GM23338 (cell line): ENCODE measurements at regions not wholly inside any gene's neighbourhood (a gene's known extent, or its start where the extent isn't known, plus 50 kb on each side); places are given as distances from the start of the nearest gene placed in this dataset.

ENCODE experiments used
- ATAC-seq: fragments of 200-7000 bp; cut with Tn5 transposase; 3 replicates; pipeline ENCODE4 v1.9.1; 2020
- DNase-seq: peaks from one replicate; pipeline ENCODE4 v3.0.0-alpha.2; 2015; ENCODE audit warnings: low spot score
- H2AFZ ChIP-seq: fragments of 200-600 bp; sonication (generic); 2 replicates; pipeline ENCODE4 v1.8.0; 2016; ENCODE audit warnings: antibody characterized with exemption, mild to moderate bottlenecking, moderate library complexity
- H3F3A ChIP-seq: fragments of 200-600 bp; sonication (generic); replicated peaks from 2 replicates; pipeline ENCODE4 v1.8.0; 2017; ENCODE audit warnings: antibody characterized with exemption, mixed run types, low read depth
- H3K27ac ChIP-seq: fragments of 200-600 bp; sonication (generic); 2 replicates; pipeline ENCODE4 v1.6.1; 2016; ENCODE audit warnings: low read depth
- H3K27me3 ChIP-seq: fragments of 200-600 bp; sonication (generic); 2 replicates; pipeline ENCODE4 v1.8.0; 2016; ENCODE audit warnings: mild to moderate bottlenecking, mixed run types, moderate library complexity; ENCODE audit not compliant: insufficient read depth
- H3K36me3 ChIP-seq: fragments of 200-600 bp; sonication (generic); 2 replicates; pipeline ENCODE4 v1.8.0; 2016; ENCODE audit warnings: mild to moderate bottlenecking; ENCODE audit not compliant: insufficient read depth
- H3K4me1 ChIP-seq: fragments of 200-600 bp; sonication (generic); 2 replicates; pipeline ENCODE4 v1.8.0; 2016; ENCODE audit warnings: mild to moderate bottlenecking, moderate library complexity; ENCODE audit not compliant: insufficient read depth
- H3K4me2 ChIP-seq: fragments of 200-600 bp; sonication (generic); 2 replicates; pipeline ENCODE4 v1.7.1; 2017; ENCODE audit warnings: mixed run types
- H3K4me3 ChIP-seq: fragments of 200-600 bp; sonication (generic); 2 replicates; pipeline ENCODE4 v1.6.1; 2016; ENCODE audit warnings: mixed run types
- H3K79me2 ChIP-seq: fragments of 200-600 bp; sonication (generic); replicated peaks from 2 replicates; pipeline ENCODE4 v1.8.0; 2017; ENCODE audit warnings: mild to moderate bottlenecking; ENCODE audit not compliant: insufficient read depth
- H3K9me2 ChIP-seq: fragments of 200-600 bp; sonication (generic); 2 replicates; pipeline ENCODE4 v1.8.0; 2017; ENCODE audit not compliant: insufficient read depth
- H4K20me1 ChIP-seq: fragments of 200-600 bp; sonication (generic); replicated peaks from 2 replicates; pipeline ENCODE4 v1.8.0; 2017; ENCODE audit warnings: mild to moderate bottlenecking; ENCODE audit not compliant: insufficient read depth
- H3K27ac Mint-ChIP-seq: 2 replicates; pipeline ENCODE4 v1.8.0; 2020; ENCODE audit warnings: inconsistent platforms, mild to moderate bottlenecking, moderate library complexity, mixed read lengths
- H3K27me3 Mint-ChIP-seq: 3 replicates; pipeline ENCODE4 v1.8.0; 2022; ENCODE audit warnings: low read depth, mild to moderate bottlenecking, moderate library complexity, mixed read lengths, inconsistent platforms; ENCODE audit not compliant: insufficient read depth, poor library complexity
- H3K36me3 Mint-ChIP-seq: 3 replicates; pipeline ENCODE4 v1.8.0; 2021; ENCODE audit warnings: low read depth, mild to moderate bottlenecking, inconsistent platforms, moderate library complexity, mixed read lengths
- H3K4me1 Mint-ChIP-seq: 3 replicates; pipeline ENCODE4 v1.8.0; 2020; ENCODE audit warnings: mild to moderate bottlenecking, inconsistent platforms, mixed read lengths
- H3K4me3 Mint-ChIP-seq: 3 replicates; pipeline ENCODE4 v1.8.0; 2021; ENCODE audit warnings: moderate library complexity, mild to moderate bottlenecking, inconsistent platforms, mixed read lengths
- H3K9me3 Mint-ChIP-seq: 3 replicates; pipeline ENCODE4 v1.8.0; 2020; ENCODE audit warnings: moderate library complexity, mild to moderate bottlenecking, inconsistent platforms, mixed read lengths
- CREB1 ChIP-seq: fragments of 250-450 bp; sonication (Bioruptor Pico); IDR thresholded peaks from 2 replicates; pipeline ENCODE4 v1.5.0; 2020; ENCODE audit warnings: low read depth, mild to moderate bottlenecking, moderate library complexity
- EZH2phosphoT487 ChIP-seq: fragments of 200-600 bp; sonication (generic); IDR thresholded peaks from one replicate; pipeline ENCODE4 v1.8.1; 2018; ENCODE audit warnings: antibody characterized with exemption; ENCODE audit not compliant: unreplicated experiment
- NANOG ChIP-seq: IDR thresholded peaks from 2 replicates; pipeline ENCODE4 v1.6.1; 2016; ENCODE audit warnings: antibody characterized with exemption, borderline replicate concordance
- POLR2AphosphoS5 ChIP-seq: IDR thresholded peaks from 2 replicates; pipeline ENCODE4 v1.6.1; 2016; ENCODE audit warnings: antibody characterized with exemption, low read depth
- STAT1 ChIP-seq: IDR thresholded peaks from one replicate; pipeline ENCODE4 v1.6.1; 2016; ENCODE audit warnings: antibody characterized with exemption; ENCODE audit not compliant: unreplicated experiment
- ZNF114 ChIP-seq: fragments of 250-450 bp; sonication (Bioruptor Pico); IDR thresholded peaks from 2 replicates; pipeline ENCODE4 v1.5.0; 2020; ENCODE audit warnings: mild to moderate bottlenecking, moderate library complexity
- ZNF331 ChIP-seq: fragments of 250-450 bp; sonication (Bioruptor Pico); IDR thresholded peaks from 2 replicates; pipeline ENCODE4 v1.5.0; 2020; ENCODE audit warnings: low read depth, mild to moderate bottlenecking, moderate library complexity
- TF ChIP-seq, protein P1 (sequence below), 2 experiments: fragments of 200-600 bp in 1 of 2; sonication (generic) in 1 of 2; conservative IDR thresholded peaks; 2 replicates each; pipeline versions ENCODE4 v1.5.1 to v1.6.1; 2016 to 2017; ENCODE audit warnings: antibody characterized with exemption in 2 of 2, low read depth in 2 of 2, mild to moderate bottlenecking in 2 of 2, moderate library complexity in 1 of 2
- TF ChIP-seq, protein P2 (sequence below): IDR thresholded peaks from 2 replicates; pipeline ENCODE4 v1.6.1; 2016; ENCODE audit warnings: antibody characterized with exemption
- TF ChIP-seq, protein P3 (sequence below): IDR thresholded peaks from one replicate; pipeline ENCODE4 v1.6.1; 2018; ENCODE audit warnings: antibody characterized with exemption; ENCODE audit not compliant: unreplicated experiment

GRCh38 chr10:78385599-78385998, 351.9 kb downstream of the RPS24 start:
- H3K27me3 Mint-ChIP-seq, result peaks cover 5% of the 10 kb centered on the region
- H3F3A ChIP-seq, result no peaks in the 10 kb centered on the region
- no peak overlapping the region for H3K4me3 Mint-ChIP-seq
- ATAC-seq, result no peak
- H3K4me2 ChIP-seq, result no peak overlapping the region
- no peak overlapping the region for H3K4me3 ChIP-seq
- H3K27ac Mint-ChIP-seq, result no peak overlapping the region
- no peak overlapping the region for H2AFZ ChIP-seq
- TF ChIP-seq, protein P1, sequence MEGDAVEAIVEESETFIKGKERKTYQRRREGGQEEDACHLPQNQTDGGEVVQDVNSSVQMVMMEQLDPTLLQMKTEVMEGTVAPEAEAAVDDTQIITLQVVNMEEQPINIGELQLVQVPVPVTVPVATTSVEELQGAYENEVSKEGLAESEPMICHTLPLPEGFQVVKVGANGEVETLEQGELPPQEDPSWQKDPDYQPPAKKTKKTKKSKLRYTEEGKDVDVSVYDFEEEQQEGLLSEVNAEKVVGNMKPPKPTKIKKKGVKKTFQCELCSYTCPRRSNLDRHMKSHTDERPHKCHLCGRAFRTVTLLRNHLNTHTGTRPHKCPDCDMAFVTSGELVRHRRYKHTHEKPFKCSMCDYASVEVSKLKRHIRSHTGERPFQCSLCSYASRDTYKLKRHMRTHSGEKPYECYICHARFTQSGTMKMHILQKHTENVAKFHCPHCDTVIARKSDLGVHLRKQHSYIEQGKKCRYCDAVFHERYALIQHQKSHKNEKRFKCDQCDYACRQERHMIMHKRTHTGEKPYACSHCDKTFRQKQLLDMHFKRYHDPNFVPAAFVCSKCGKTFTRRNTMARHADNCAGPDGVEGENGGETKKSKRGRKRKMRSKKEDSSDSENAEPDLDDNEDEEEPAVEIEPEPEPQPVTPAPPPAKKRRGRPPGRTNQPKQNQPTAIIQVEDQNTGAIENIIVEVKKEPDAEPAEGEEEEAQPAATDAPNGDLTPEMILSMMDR (conservative IDR thresholded peaks at IDR 0.05; ENCODE audit: low read depth in 2 of 2), result no peak
- TF ChIP-seq NANOG, result no peak
- TF ChIP-seq CREB1 (CRISPR knock-in tag), result no peak
- TF ChIP-seq ZNF114, result no peak
- TF ChIP-seq, protein P2, sequence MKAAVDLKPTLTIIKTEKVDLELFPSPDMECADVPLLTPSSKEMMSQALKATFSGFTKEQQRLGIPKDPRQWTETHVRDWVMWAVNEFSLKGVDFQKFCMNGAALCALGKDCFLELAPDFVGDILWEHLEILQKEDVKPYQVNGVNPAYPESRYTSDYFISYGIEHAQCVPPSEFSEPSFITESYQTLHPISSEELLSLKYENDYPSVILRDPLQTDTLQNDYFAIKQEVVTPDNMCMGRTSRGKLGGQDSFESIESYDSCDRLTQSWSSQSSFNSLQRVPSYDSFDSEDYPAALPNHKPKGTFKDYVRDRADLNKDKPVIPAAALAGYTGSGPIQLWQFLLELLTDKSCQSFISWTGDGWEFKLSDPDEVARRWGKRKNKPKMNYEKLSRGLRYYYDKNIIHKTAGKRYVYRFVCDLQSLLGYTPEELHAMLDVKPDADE, result no peak
- DNase-seq, result no peak
- H3K4me1 ChIP-seq, result no peaks in the 10 kb centered on the region
- H3K36me3 Mint-ChIP-seq, result no peaks in the 10 kb centered on the region
- H4K20me1 ChIP-seq, result no peaks in the 10 kb centered on the region
- no peaks in the 10 kb centered on the region for H3K36me3 ChIP-seq
- peaks cover 5% of the 10 kb centered on the region; the same call in 2 of the 3 replicates for H3K4me1 Mint-ChIP-seq
- no peaks in the 10 kb centered on the region for H3K9me2 ChIP-seq
- no peaks in the 10 kb centered on the region for H3K27me3 ChIP-seq
- H3K79me2 ChIP-seq, result no peaks in the 10 kb centered on the region
- no peak overlapping the region for H3K27ac ChIP-seq
- H3K9me3 Mint-ChIP-seq, result no peaks in the 10 kb centered on the region; the same call in 2 of the 3 replicates

GRCh38 chr10:78386509-78386908, 352.8 kb downstream of the RPS24 start:
- no peaks in the 10 kb centered on the region for H3K9me2 ChIP-seq
- no peak overlapping the region for H3K4me2 ChIP-seq
- no peaks in the 10 kb centered on the region; the same call in 2 of the 3 replicates for H3K9me3 Mint-ChIP-seq
- H3K4me3 ChIP-seq, result no peak overlapping the region
- ATAC-seq (no peak), DNase-seq (no peak)
- peaks cover 5% of the 10 kb centered on the region for H3K27me3 Mint-ChIP-seq
- H3K4me3 Mint-ChIP-seq, result no peak overlapping the region
- no peak overlapping the region for H3K27ac ChIP-seq
- H3K4me1 ChIP-seq, result no peaks in the 10 kb centered on the region
- H3K27me3 ChIP-seq, result no peaks in the 10 kb centered on the region
- H3K79me2 ChIP-seq, result no peaks in the 10 kb centered on the region
- no peaks in the 10 kb centered on the region for H3K36me3 ChIP-seq
- no peaks in the 10 kb centered on the region for H3K36me3 Mint-ChIP-seq
- no peak overlapping the region for H3K27ac Mint-ChIP-seq
- no peaks in the 10 kb centered on the region for H4K20me1 ChIP-seq
- no peaks in the 10 kb centered on the region for H3K4me1 Mint-ChIP-seq
- no peaks in the 10 kb centered on the region for H3F3A ChIP-seq
- no peak overlapping the region for H2AFZ ChIP-seq
- no peak for TF ChIP-seq STAT1
- TF ChIP-seq ZNF114, result no peak
- TF ChIP-seq, protein P3, sequence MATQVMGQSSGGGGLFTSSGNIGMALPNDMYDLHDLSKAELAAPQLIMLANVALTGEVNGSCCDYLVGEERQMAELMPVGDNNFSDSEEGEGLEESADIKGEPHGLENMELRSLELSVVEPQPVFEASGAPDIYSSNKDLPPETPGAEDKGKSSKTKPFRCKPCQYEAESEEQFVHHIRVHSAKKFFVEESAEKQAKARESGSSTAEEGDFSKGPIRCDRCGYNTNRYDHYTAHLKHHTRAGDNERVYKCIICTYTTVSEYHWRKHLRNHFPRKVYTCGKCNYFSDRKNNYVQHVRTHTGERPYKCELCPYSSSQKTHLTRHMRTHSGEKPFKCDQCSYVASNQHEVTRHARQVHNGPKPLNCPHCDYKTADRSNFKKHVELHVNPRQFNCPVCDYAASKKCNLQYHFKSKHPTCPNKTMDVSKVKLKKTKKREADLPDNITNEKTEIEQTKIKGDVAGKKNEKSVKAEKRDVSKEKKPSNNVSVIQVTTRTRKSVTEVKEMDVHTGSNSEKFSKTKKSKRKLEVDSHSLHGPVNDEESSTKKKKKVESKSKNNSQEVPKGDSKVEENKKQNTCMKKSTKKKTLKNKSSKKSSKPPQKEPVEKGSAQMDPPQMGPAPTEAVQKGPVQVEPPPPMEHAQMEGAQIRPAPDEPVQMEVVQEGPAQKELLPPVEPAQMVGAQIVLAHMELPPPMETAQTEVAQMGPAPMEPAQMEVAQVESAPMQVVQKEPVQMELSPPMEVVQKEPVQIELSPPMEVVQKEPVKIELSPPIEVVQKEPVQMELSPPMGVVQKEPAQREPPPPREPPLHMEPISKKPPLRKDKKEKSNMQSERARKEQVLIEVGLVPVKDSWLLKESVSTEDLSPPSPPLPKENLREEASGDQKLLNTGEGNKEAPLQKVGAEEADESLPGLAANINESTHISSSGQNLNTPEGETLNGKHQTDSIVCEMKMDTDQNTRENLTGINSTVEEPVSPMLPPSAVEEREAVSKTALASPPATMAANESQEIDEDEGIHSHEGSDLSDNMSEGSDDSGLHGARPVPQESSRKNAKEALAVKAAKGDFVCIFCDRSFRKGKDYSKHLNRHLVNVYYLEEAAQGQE, result no peak
- no peak for TF ChIP-seq CREB1 (CRISPR knock-in tag)
- no peak for TF ChIP-seq POLR2AphosphoS5
- TF ChIP-seq EZH2phosphoT487, result no peak
- TF ChIP-seq, protein P2, result no peak
- TF ChIP-seq NANOG, result no peak
- TF ChIP-seq ZNF331 (CRISPR knock-in tag), result no peak
